ENCODE measurements at regions not wholly inside any gene's neighbourhood (a gene's known extent, or its start where the extent isn't known, plus 50 kb on each side); places are given as distances from the start of the nearest gene placed in this dataset.

GRCh38 chr15:35921046-35921445, 375.1 kb upstream of the DPH6 start:
- Histone ChIP-seq H3K4me3 (no peak overlapping the region), H3K36me3 (no peaks in the 10 kb centered on the region), H3K4me1 (no peaks in the 10 kb centered on the region), H3K27ac (replicated peaks in 1 of 4) (no peak overlapping the region), H3K9me3 (no peaks in the 10 kb centered on the region), H3K27me3 (no peaks in the 10 kb centered on the region)
- no peak for DNase-seq (ENCODE audit: extremely low spot score)
- TF ChIP-seq EP300 (IDR thresholded peaks at IDR 0.05) (no peak), POLR2A (IDR thresholded peaks at IDR 0.05; ENCODE audit: low read depth) (no peak), POLR2AphosphoS5 (IDR thresholded peaks at IDR 0.05) (no peak), CTCF (IDR thresholded peaks at IDR 0.05) (no peak)
- intact Hi-C loops (cut with DNase I): no loop called here

GRCh38 chr15:35925275-35926006, 379.5 kb upstream of the DPH6 start:
- H3K4me1 ChIP-seq: no peaks in the 10 kb centered on the region
- TF ChIP-seq CTCF (IDR thresholded peaks at IDR 0.05) (no peak), EP300 (IDR thresholded peaks at IDR 0.05) (no peak), POLR2AphosphoS5 (IDR thresholded peaks at IDR 0.05) (no peak), POLR2A (IDR thresholded peaks at IDR 0.05; ENCODE audit: low read depth) (no peak)
- H3K4me3 ChIP-seq: no peak overlapping the region
- no peak for DNase-seq (ENCODE audit: extremely low spot score)
- no peaks in the 10 kb centered on the region for H3K36me3 ChIP-seq
- no peaks in the 10 kb centered on the region for H3K27me3 ChIP-seq
- intact Hi-C loops (cut with DNase I): no loop called here
- 96% methylated on average over 9 of the region's 9 CpGs for WGBS
- H3K27ac ChIP-seq (replicated peaks in 1 of 4): no peak overlapping the region
- H3K9me3 ChIP-seq: no peaks in the 10 kb centered on the region

GRCh38 chr15:35926007-35926380, 380.0 kb upstream of the DPH6 start:
- H3K27me3 ChIP-seq: no peaks in the 10 kb centered on the region
- DNase-seq (ENCODE audit: extremely low spot score): no peak
- H3K4me1 ChIP-seq: no peaks in the 10 kb centered on the region
- no peak overlapping the region for H3K4me3 ChIP-seq
- TF ChIP-seq EP300 (IDR thresholded peaks at IDR 0.05) (no peak), POLR2AphosphoS5 (IDR thresholded peaks at IDR 0.05) (no peak), POLR2A (IDR thresholded peaks at IDR 0.05; ENCODE audit: low read depth) (no peak)
- no peak overlapping the region for H3K27ac ChIP-seq (replicated peaks in 1 of 4)
- no peaks in the 10 kb centered on the region for H3K9me3 ChIP-seq
- intact Hi-C loops (cut with DNase I): no loop called here
- H3K36me3 ChIP-seq: no peaks in the 10 kb centered on the region

GRCh38 chr15:35928847-35929246, 382.9 kb upstream of the DPH6 start:
- WGBS: 85% methylated on average over 2 of the region's 2 CpGs

More at GRCh38 chr15:35928847-35929246, 382.9 kb upstream of the DPH6 start:
- intact Hi-C loops (cut with DNase I): no loop called here
- Histone ChIP-seq H3K4me1 (no peaks in the 10 kb centered on the region), H3K9me3 (no peaks in the 10 kb centered on the region), H3K27ac (replicated peaks in 1 of 4) (no peak overlapping the region), H3K27me3 (no peaks in the 10 kb centered on the region), H3K4me3 (no peak overlapping the region), H3K36me3 (no peaks in the 10 kb centered on the region)
- TF ChIP-seq POLR2AphosphoS5 (IDR thresholded peaks at IDR 0.05) (no peak), CTCF (IDR thresholded peaks at IDR 0.05) (no peak), EP300 (IDR thresholded peaks at IDR 0.05) (no peak), POLR2A (IDR thresholded peaks at IDR 0.05; ENCODE audit: low read depth) (no peak)
- DNase-seq (ENCODE audit: extremely low spot score): no peak

All from esophagus muscularis mucosa (tissue), 4 donors.